HG03025 (cell line): ENCODE measurements at regions not wholly inside any gene's neighbourhood (a gene's known extent, or its start where the extent isn't known, plus 50 kb on each side); places are given as distances from the start of the nearest gene placed in this dataset.
"Not testable (repeated sequence)": the region's sequence is repeated elsewhere in the genome, so short reads cannot be mapped to it uniquely, and the experiment has no call there.

Experiments used
- ATAC-seq: cut with Tn5 transposase; IDR thresholded peaks from one replicate; pipeline ENCODE4 v1.9.1; 2021; ENCODE audit warnings: mild to moderate bottlenecking, moderate library complexity; ENCODE audit not compliant: unreplicated experiment, low FRiP score

GRCh38 chr14:97120611-97121031, 323.4 kb downstream of the VRK1 start:
- no peak for ATAC-seq

GRCh38 chr14:97129639-97130038, 332.5 kb downstream of the VRK1 start:
- ATAC-seq, result no peak

DNA sequence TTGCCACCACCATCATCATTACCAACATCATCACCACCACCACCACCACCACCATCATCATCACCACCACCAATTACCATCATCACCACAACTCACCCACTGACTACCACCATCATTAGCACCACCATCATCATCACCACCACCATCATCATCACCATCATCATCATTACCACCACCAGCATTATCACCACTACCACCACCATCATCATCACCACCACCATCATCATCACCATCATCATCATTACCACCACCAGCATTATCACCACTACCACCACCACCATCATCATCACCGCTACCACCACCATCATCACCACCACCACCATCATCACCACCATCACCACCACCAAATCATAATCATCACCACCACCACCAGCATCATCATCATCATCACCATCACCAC, 338.7 kb downstream of the VRK1 start:
- not testable (repeated sequence) for ATAC-seq

GRCh38 chr14:97137705-97138104, 340.5 kb downstream of the VRK1 start:
- ATAC-seq, result no peak

- ATAC-seq, result no peak
Measured at GRCh38 chr14:97138801-97139200, 341.6 kb downstream of the VRK1 start.

GRCh38 chr14:97143011-97143410, 345.8 kb downstream of the VRK1 start:
- no peak for ATAC-seq

- ATAC-seq, result no peak
Measured at GRCh38 chr14:97143456-97143855, 346.3 kb downstream of the VRK1 start.

DNA sequence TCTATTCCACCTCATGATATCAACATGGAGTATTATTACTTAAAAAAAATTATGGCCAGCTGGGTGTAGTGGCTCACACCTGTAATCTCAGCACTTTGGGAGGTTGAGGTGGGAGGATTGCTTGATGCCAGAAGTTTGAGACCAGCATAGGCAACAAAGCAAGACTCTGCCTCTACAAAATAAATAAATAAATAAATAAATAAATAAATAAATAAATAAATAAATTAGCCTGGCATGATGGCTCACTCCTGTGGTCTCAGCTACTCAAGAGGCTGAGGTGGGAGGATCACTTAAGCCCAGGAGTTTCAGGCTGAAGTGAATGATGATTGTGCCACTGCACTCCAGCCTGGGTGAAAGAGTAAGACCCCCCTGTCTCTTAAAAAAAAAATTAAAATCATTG, 350.8 kb downstream of the VRK1 start:
- not testable (repeated sequence) for ATAC-seq

GRCh38 chr14:97149775-97150174, 352.6 kb downstream of the VRK1 start:
- ATAC-seq, result no peak

DNA sequence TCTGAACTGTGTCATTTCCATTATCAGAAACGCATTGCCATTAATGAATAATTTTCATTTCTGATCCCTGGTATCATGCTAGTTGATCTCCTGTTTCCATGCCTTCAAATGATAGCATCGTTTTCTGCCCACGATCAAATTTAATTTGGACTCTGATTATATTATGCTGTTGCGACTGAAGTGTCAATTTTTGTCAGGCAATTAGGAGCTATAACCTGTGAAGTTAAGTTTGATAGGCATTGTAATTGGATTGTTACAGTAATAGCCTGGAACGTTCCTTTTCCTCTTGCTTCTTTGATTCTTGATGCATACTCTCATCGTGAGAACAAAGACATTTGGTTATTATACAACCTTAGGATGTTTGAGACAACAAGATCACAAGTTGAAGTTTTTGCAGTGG, 356.3 kb downstream of the VRK1 start:
- no peak for ATAC-seq

DNA sequence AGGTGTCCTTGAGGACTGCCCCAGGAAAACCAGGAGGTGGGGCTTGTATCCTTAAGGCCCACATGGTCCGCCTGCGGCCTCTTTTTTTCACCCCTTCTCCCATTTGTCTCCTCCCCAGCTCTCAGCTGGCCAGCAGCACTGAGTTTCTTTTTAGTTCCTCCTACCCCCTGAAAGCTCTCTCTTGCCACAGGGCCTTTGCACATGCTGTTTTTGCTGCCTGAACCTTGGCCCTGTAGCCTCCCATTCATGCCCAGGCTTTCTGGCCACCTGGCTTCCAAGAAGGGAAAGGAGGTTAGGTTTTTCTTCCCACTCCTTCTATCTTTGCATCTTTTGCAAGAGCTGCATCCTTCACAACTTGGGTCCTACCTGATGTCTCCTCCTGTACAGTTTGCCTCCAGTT, 358.1 kb downstream of the VRK1 start:
- ATAC-seq, result no peak

DNA sequence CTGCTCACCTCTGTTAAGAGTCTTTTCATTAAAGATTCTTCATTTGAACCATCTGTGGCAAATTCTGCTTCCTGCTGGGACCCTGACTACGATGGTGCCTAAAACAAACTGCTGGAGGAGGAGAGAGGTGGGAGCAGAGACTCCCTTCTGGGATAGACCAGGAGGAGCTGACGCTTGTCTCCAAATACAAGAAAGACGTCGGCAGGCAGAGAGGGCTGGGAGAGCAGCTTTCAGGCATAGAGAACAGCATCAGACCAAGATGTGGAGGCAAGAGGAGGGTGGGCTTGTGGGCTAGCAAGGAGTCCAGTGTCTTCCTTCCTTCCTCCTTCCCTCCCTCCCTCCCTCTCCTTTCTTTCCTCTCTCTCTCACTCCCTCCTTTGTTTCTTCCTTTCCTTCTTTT, 358.6 kb downstream of the VRK1 start:
- no peak for ATAC-seq

GRCh38 chr14:97156705-97157104, 359.5 kb downstream of the VRK1 start:
- ATAC-seq, result no peak

DNA sequence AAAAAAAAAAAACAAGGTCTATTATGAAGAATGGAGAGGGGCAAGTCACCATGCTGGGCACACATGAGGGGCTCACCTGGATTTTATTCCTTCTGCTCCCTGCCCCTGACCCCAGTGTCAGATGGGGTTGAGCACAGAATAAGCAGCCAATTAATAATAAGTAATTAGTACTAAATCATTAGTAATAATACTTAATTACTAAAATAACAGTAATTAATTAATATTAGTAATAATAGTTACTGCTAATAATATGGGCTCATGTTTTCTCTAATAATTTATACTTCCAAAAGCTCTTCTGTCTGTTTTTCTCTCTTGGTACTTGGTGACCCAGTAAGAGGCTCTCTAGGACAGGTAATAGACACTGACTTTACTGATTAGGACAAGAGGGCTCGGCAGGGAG, 360.9 kb downstream of the VRK1 start:
- ATAC-seq, result no peak

GRCh38 chr14:97159124-97159523, 361.9 kb downstream of the VRK1 start:
- no peak for ATAC-seq

DNA sequence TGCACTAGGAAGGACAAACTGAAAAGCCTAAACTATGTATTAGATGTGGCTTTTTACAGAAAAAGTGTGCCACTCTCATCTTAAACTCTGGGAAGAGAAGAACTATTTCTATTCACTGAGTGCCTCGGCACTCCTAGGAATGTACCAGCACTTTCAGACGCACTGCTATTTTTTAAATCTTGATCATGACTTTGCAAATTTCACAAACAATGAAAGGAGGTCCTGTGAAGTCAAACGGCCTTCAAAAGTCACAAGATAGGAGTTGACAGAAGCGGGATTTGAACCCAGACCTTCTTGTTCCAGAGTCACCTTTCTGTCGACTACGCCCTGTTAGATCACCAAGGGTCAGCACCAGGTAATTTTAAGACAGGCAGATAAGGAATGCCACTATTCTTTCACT, 365.4 kb downstream of the VRK1 start:
- ATAC-seq, result no peak

GRCh38 chr14:97164021-97164420, 366.8 kb downstream of the VRK1 start:
- ATAC-seq, result no peak

GRCh38 chr14:97166497-97166896, 369.3 kb downstream of the VRK1 start:
- no peak for ATAC-seq

GRCh38 chr14:97167577-97167976, 370.4 kb downstream of the VRK1 start:
- ATAC-seq, result not testable (repeated sequence)

GRCh38 chr14:97172644-97173043, 375.5 kb downstream of the VRK1 start:
- ATAC-seq, result no peak

GRCh38 chr14:97177016-97177415, 379.8 kb downstream of the VRK1 start:
- ATAC-seq, result no peak

- ATAC-seq, result no peak
Measured at GRCh38 chr14:97177635-97178034, 380.5 kb downstream of the VRK1 start.

DNA sequence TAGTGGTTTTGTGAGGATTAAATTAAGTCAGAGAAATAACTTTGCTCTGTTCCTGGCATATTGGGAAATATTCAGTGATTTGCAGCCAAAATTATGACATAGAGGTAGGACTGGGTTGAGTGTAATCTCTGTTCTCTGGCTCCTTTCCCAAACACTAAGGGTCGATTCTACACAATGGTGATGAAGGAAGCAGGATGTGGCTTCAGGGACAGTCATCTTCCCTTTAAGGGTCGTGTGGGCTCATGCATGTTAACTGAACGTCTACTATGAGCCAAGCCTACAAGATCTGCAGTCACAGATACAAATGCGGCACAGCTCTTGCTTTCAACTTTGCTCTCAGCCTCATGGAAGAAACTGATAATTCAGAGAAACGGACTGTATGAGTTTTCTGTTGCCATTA, 381.6 kb downstream of the VRK1 start:
- ATAC-seq, result no peak
